Neural progenitor cell (in vitro differentiated cells): ENCODE measurements at regions not wholly inside any gene's neighbourhood (a gene's known extent, or its start where the extent isn't known, plus 50 kb on each side); places are given as distances from the start of the nearest gene placed in this dataset.

ENCODE experiments used
- DNase-seq: peaks from one replicate; pipeline ENCODE4 v3.0.0-alpha.2; 2016; ENCODE audit warnings: low spot score
- H2AFZ ChIP-seq: fragments of 200-600 bp; sonication (generic); replicated peaks from 2 replicates; pipeline ENCODE4 v1.6.1; 2016; ENCODE audit warnings: antibody characterized with exemption
- H3F3A ChIP-seq: fragments of 200-600 bp; sonication (generic); 2 replicates; pipeline ENCODE4 v1.6.1; 2016; ENCODE audit warnings: antibody characterized with exemption, low read depth
- H3K27ac ChIP-seq: fragments of 200-600 bp; sonication (generic); 2 replicates; pipeline ENCODE4 v1.5.1; 2016; ENCODE audit warnings: mild to moderate bottlenecking
- H3K27me3 ChIP-seq: fragments of 200-600 bp; sonication (generic); 2 replicates; pipeline ENCODE4 v1.6.1; 2016; ENCODE audit warnings: mild to moderate bottlenecking, moderate library complexity
- H3K36me3 ChIP-seq: fragments of 200-600 bp; sonication (generic); 2 replicates; pipeline ENCODE4 v1.5.1; 2016
- H3K4me1 ChIP-seq: fragments of 200-600 bp; sonication (generic); 2 replicates; pipeline ENCODE4 v1.6.1; 2016; ENCODE audit warnings: mixed run types
- H3K4me2 ChIP-seq: fragments of 200-600 bp; sonication (generic); 2 replicates; pipeline ENCODE4 v1.6.1; 2016
- H3K4me3 ChIP-seq: fragments of 200-600 bp; sonication (generic); 2 replicates; pipeline ENCODE4 v1.5.1; 2016
- H3K79me2 ChIP-seq: fragments of 200-600 bp; sonication (generic); 2 replicates; pipeline ENCODE4 v1.6.1; 2016; ENCODE audit warnings: low read depth
- H3K9ac ChIP-seq: fragments of 200-600 bp; sonication (generic); 2 replicates; pipeline ENCODE4 v1.6.1; 2016
- H3K9me3 ChIP-seq: fragments of 200-600 bp; sonication (generic); 2 replicates; pipeline ENCODE4 v1.5.1; 2016; ENCODE audit warnings: low read depth
- H4K20me1 ChIP-seq: fragments of 200-600 bp; sonication (generic); 2 replicates; pipeline ENCODE4 v1.6.1; 2016; ENCODE audit warnings: low read depth
- H3K27ac Mint-ChIP-seq: 3 replicates; pipeline ENCODE4 v1.8.0; 2021; ENCODE audit warnings: mixed read lengths
- H3K27me3 Mint-ChIP-seq: 2 replicates; pipeline ENCODE4 v1.8.0; 2022; ENCODE audit warnings: low read depth, mild to moderate bottlenecking, inconsistent platforms, moderate library complexity, mixed read lengths; ENCODE audit not compliant: insufficient read depth
- H3K36me3 Mint-ChIP-seq: 3 replicates; pipeline ENCODE4 v1.8.0; 2021; ENCODE audit warnings: mixed read lengths
- H3K4me1 Mint-ChIP-seq: 3 replicates; pipeline ENCODE4 v1.8.0; 2021; ENCODE audit warnings: mixed read lengths
- H3K4me3 Mint-ChIP-seq: 3 replicates; pipeline ENCODE4 v1.8.0; 2021; ENCODE audit warnings: mild to moderate bottlenecking, moderate library complexity, mixed read lengths
- H3K9me3 Mint-ChIP-seq: 3 replicates; pipeline ENCODE4 v1.8.0; 2020; ENCODE audit warnings: mixed read lengths
- CTCF ChIP-seq: fragments of 200-600 bp; sonication (generic); IDR thresholded peaks from 2 replicates; pipeline ENCODE4 v1.5.1; 2017; ENCODE audit warnings: antibody characterized with exemption, mild to moderate bottlenecking
- EZH2 ChIP-seq: fragments of 200-600 bp; sonication (generic); IDR thresholded peaks from 2 replicates; pipeline ENCODE4 v1.6.1; 2017; ENCODE audit warnings: antibody characterized with exemption, mild to moderate bottlenecking, moderate library complexity
- EZH2phosphoT487 ChIP-seq: fragments of 200-600 bp; sonication (generic); IDR thresholded peaks from 2 replicates; pipeline ENCODE4 v1.6.1; 2017; ENCODE audit warnings: antibody characterized with exemption

DNA sequence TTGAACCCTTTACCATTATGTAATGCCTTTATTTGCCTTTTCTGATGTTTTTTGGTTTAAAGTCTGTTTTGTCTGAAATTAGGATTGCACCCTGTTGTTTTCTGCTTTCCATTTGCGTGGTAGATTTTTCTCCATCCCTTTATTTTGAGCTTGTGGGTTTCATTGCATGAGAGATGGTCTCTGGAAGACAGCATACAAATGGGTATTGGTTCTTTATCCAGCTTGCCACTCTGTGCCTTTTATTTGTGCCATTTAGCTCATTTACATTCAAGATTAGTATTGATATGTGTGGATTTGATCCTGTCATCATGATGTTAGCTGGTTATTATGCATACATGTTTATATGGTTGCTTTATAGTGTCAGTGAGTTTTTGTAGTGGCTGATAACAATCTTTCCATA lies 318.7 kb upstream of the PPP2R3A start:
- H3K9me3 Mint-ChIP-seq = peaks cover 20% of the 10 kb centered on the region
- no peak overlapping the region for H3K4me3 Mint-ChIP-seq

GRCh38 chr3:135649361-135649760 lies 316.2 kb upstream of the PPP2R3A start:
- no peaks in the 10 kb centered on the region for H3K4me1 ChIP-seq
- no peak overlapping the region for H3K4me2 ChIP-seq
- H3K9ac ChIP-seq = no peak overlapping the region
- H4K20me1 ChIP-seq = no peaks in the 10 kb centered on the region
- no peak overlapping the region for H3K4me3 Mint-ChIP-seq
- peaks cover 20% of the 10 kb centered on the region for H3K9me3 Mint-ChIP-seq
- no peak for DNase-seq
- H3K79me2 ChIP-seq = no peaks in the 10 kb centered on the region
- H3K4me3 ChIP-seq = no peak overlapping the region
- no peak overlapping the region for H3K27ac Mint-ChIP-seq
- peaks cover 5% of the 10 kb centered on the region for H3K27me3 Mint-ChIP-seq
- H3K9me3 ChIP-seq = peaks cover 5% of the 10 kb centered on the region
- H3K27ac ChIP-seq = no peak overlapping the region
- TF ChIP-seq CTCF = no peak
- no peak for TF ChIP-seq EZH2
- TF ChIP-seq EZH2phosphoT487 = no peak
- H2AFZ ChIP-seq = no peak overlapping the region
- peaks cover 3% of the 10 kb centered on the region for H3K4me1 Mint-ChIP-seq
- no peaks in the 10 kb centered on the region for H3K36me3 ChIP-seq
- H3K27me3 ChIP-seq = no peaks in the 10 kb centered on the region
- H3K36me3 Mint-ChIP-seq = peaks cover 2% of the 10 kb centered on the region
- no peaks in the 10 kb centered on the region for H3F3A ChIP-seq

More for the DNA sequence above, 318.7 kb upstream of the PPP2R3A start:
- Histone ChIP-seq H3K4me2 (no peak overlapping the region), H3K36me3 (no peaks in the 10 kb centered on the region), H3F3A (no peaks in the 10 kb centered on the region), H3K4me1 (no peaks in the 10 kb centered on the region), H3K27ac (no peak overlapping the region), H2AFZ (no peak overlapping the region), H3K4me3 (no peak overlapping the region), H3K9ac (no peak overlapping the region), H4K20me1 (no peaks in the 10 kb centered on the region), H3K9me3 (peaks cover 5% of the 10 kb centered on the region), H3K27me3 (no peaks in the 10 kb centered on the region), H3K79me2 (no peaks in the 10 kb centered on the region)
- peaks cover 2% of the 10 kb centered on the region for H3K36me3 Mint-ChIP-seq
- H3K27me3 Mint-ChIP-seq = peaks cover 5% of the 10 kb centered on the region
- DNase-seq = no peak
- peaks cover 3% of the 10 kb centered on the region for H3K4me1 Mint-ChIP-seq
- TF ChIP-seq EZH2phosphoT487 = no peak
- TF ChIP-seq CTCF = no peak
- TF ChIP-seq EZH2 = no peak
- H3K27ac Mint-ChIP-seq = no peak overlapping the region

DNA sequence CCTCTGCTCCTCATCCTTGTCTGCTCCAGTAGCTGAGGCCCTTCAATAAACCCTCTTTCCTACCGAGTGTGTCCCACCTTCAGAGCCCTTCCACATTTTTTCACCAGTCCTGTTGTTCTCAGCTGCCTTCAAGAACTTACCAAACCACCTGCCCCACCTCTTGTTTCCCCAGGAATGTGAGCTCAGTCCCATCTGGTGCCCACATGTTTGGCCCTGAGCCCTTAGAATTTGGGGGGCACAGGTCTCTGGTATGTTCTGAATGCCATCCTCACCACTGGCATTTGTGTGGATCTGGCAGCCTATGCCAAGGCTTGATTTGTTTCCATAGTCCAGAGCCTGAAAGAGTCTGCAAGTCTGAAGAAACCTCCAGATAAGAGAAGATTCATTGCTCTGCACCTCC lies 315.2 kb upstream of the PPP2R3A start:
- Mint-ChIP-seq H3K27me3 (peaks cover 5% of the 10 kb centered on the region), H3K4me1 (peaks cover 3% of the 10 kb centered on the region), H3K4me3 (no peak overlapping the region), H3K9me3 (peaks cover 20% of the 10 kb centered on the region), H3K27ac (no peak overlapping the region), H3K36me3 (peaks cover 2% of the 10 kb centered on the region)
- Histone ChIP-seq H3K4me2 (no peak overlapping the region), H4K20me1 (no peaks in the 10 kb centered on the region), H3K9ac (no peak overlapping the region), H3F3A (no peaks in the 10 kb centered on the region), H3K27ac (no peak overlapping the region), H3K4me1 (no peaks in the 10 kb centered on the region), H3K9me3 (peaks cover 5% of the 10 kb centered on the region), H3K36me3 (no peaks in the 10 kb centered on the region), H3K79me2 (no peaks in the 10 kb centered on the region), H3K27me3 (no peaks in the 10 kb centered on the region), H2AFZ (no peak overlapping the region), H3K4me3 (no peak overlapping the region)
- no peak for DNase-seq
- TF ChIP-seq CTCF (no peak), EZH2phosphoT487 (no peak), EZH2 (no peak)
